SK-MEL-5 (cell line): ENCODE measurements at regions not wholly inside any gene's neighbourhood (a gene's known extent, or its start where the extent isn't known, plus 50 kb on each side); places are given as distances from the start of the nearest gene placed in this dataset.

Experiments
- DNase-seq: peaks from one replicate; pipeline ENCODE4 v3.0.0-alpha.2; 2016; ENCODE audit warnings: low read depth, low spot score
- in situ Hi-C: cut with HindIII; loops from 2 replicates; pipeline ENCODE4 v1.10.0; 2016; ENCODE audit warnings: low sequenced_read_pairs, high pct_unique_total_duplicates, low pct_unique_long_range_greater_than_20kb

DNA sequence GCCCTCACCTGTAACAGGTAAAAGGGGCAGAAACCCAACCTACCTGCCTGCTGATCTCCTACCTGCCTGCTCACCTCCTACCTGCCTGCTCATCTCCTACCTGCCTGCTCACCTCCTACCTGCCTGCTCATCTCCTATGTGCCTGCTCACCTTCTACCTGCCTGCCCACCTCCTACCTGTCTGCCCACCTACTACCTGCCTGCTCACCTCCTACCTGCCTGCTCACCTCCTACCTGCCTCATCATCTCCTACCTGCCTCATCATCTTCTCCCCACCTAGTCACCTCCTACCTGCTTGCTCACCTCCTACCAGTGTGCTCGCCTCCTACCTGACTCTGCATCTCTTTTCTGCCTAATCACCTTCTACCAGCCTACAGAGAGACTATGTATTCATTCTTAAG lies 452.9 kb downstream of the MATN1 start:
- in situ Hi-C loops, result no loop called here
- DNase-seq, result no peak

DNA sequence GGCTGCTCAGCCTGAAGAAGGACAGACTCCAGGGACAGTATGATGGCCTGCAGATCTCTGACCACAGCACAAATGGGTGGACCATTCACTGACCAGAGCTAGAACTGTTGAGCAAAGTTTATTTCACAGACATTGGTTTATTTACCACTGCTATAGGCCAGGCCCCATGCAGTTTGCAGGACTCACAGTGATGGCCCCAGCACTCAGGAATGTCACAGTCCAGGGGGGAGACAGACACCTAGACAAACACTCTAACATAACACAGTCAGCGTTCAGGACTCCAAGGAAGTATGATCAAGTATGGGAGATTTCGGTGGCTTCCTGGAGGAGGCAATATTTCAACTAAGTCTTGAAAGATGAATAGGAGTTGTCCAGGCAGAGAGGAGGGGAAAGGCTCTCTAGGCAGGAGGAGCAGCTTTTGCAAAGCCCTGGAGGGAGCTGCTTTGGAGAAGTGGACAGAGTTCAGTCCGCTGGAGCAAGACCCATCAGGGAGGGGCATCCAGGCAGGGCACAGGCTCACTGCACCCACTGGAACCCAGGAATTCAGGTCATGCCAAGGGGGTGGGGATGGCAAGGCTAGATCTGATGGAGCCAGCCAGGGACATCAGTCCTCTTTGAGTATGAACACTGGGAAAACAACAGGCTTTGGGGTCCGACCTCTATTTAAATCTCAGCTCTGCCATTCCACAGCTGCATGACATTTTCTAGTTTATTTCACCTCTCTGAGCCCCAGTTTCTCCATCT lies 454.3 kb downstream of the MATN1 start:
- no peak for DNase-seq
- in situ Hi-C loops, result no loop called here

DNA sequence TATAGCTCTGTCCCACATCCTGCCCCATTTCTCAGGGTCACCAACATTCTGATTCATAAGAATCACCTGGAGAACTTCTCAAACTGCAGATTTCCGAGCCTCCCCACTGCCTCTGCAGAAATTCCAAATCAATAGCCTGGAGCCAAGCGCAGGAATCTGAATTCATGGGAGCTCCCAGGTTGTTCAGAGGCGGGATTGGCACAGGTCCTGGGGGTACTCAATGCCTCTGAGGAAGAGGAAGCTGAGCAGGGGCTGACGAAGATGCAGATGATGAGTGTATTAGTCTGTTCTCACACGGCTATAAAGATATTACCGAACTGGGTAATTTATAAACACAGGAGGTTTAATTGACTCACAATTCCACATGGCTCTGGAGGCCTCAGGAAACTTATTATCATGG lies 455.5 kb downstream of the MATN1 start:
- DNase-seq, result no peak
- in situ Hi-C loops, result no loop called here

GRCh38 chr1:30267046-30267445 lies 456.3 kb downstream of the MATN1 start:
- in situ Hi-C loops, result no loop called here
- no peak for DNase-seq

DNA sequence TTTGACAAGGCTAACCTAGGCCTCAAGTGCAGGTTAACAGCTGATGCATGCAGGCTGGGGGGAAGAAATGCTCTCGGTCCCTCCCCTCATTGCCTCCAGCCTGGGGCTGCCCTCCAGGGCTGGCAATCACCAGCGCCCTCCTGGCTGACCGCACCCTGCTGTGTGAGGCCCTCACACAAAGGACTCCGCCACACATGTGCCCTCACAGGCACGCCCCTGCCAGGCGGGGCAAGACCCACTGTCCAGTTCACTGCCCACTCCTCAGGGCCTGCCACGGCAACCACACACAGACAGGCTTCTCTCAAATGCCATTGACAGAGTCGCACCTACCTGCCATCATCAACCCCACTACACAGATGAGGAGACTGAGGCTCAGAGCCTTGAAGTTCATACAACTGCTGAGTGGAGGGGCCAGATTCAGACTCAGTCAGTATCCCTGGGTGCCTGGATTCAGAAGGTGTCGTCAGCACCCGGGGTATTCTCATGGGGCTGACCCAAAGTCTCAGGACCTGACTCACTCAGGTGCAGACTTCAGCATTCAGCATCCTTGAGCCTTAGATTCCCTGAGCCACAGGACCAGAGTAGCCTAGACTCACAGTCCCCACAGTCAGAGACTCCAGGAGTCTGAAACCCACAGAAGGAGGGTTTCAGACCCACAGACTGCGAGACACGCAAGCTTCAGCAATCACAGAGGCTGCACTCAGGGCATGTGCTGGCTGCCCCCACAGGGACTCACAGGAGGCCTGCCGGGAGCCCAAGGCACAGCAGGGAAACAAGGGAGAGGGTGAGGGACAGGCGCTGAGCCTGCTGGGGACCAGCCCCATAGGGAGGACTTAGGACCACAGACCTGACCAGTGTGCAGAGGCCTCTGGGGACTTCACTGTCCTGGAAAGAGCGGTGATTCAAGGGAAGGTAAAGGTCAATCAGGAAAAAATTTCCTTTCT lies 458.0 kb downstream of the MATN1 start:
- DNase-seq, result no peak
- in situ Hi-C loops, result no loop called here

GRCh38 chr1:30264672-30265025 lies 458.7 kb downstream of the MATN1 start:
- no peak for DNase-seq

DNA sequence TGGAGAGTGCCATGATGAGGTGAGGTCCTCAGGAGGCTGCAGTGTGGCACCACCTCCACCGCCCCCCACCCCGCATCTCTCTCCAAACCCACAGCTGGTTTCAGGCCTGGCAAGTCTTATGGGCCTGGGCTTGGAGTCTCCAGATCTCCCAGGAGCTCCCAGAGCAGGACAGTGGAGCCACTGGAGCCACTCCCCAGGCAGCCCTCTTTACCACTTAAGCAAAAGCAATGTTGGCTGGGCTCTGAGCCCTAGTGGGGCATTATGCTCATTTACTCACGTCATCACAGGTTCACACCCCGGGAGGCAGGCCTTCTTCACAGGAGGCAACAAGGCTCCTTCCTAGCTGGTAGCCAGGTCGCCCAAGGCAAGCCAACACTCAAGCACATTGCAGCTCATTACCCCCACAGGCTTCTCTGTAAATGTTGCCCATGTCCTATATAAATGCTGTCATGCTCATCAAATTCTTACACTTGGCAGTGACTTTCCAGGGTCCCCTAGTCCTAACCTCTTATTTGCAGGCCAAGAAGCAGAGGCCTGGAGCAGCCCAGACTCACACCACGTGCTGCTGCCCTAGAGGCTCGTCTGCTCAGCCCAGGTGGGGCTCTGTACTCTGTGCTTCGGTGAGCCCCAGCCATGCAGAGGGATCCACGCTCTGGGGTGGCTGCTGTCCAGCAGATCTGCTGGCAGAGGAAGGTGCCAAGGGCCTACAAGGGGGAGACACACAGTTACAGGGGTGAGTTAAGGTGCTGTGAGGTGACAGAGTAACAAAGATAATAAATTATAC lies 459.3 kb downstream of the MATN1 start:
- no peak for DNase-seq
- in situ Hi-C loops, result no loop called here

More at GRCh38 chr1:30264672-30265025, 458.7 kb downstream of the MATN1 start:
- in situ Hi-C loops, result no loop called here

GRCh38 chr1:30263405-30263804 lies 460.0 kb downstream of the MATN1 start:
- in situ Hi-C loops, result no loop called here
- DNase-seq, result no peak

DNA sequence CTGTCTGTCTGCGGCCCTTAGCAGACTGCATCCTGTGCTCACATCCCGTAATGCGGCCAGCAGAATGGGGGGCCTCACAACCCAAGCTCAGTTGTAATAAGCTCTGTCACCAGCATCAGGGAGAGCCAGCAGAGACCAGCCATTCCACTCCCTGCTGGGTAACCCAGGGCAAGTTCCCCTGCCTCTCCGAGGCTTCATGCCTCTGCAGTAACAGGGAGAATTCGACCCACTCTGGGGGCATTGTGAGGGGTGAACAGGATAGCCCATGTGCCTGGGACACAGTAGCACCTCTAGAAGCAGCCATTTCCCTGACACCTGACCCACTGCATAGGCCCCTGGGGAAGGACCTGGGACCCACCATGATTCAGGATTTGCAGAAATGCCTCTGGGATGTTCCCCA lies 461.2 kb downstream of the MATN1 start:
- in situ Hi-C loops, result no loop called here
- no peak for DNase-seq

DNA sequence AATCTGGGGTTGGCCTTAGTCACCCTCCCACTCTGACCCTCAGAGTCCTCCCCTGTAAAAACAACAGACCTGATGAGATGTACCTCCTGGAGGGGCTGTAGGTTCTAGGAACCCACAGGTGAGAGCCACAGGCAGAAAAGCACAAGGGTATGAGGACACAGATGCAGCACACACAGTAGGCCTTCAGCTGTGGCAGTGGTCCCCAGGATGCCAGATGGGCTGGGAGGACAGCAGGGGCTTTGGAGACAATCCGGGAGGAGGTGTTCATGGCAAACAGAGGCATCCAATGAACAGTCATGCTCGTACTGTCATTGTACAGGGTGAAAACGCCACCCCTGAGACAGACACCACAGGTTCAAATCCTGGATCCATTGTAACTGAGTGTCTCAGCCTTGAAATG lies 463.1 kb downstream of the MATN1 start:
- in situ Hi-C loops, result no loop called here
- DNase-seq, result no peak

- in situ Hi-C loops, result no loop called here
- DNase-seq, result no peak
These were observed 463.8 kb downstream of the MATN1 start for GRCh38 chr1:30259631-30260030.

DNA sequence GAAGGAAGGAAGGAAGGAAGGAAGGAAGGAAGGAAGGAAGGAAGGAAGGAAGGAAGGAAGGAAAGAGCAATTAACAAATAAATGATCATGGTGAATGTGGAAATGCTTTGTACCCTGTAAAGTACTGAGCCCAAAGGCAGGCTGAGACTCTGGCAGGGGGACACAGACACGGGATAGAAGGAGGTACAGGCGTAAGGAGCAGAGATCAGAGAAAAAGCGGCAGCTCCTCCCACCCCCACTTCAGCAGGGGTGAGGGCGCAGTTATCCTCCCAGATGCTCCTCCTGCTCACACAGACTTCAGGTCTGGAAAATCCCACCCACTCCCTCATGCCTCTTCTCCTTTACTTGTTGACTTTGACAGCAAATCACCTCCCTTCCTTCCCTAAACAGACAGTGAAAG lies 464.5 kb downstream of the MATN1 start:
- in situ Hi-C loops, result no loop called here
- no peak for DNase-seq

- in situ Hi-C loops, result no loop called here
These were observed 464.9 kb downstream of the MATN1 start for GRCh38 chr1:30258471-30258870.

GRCh38 chr1:30257742-30258380 lies 465.5 kb downstream of the MATN1 start:
- in situ Hi-C loops, result no loop called here
- no peak for DNase-seq

More at GRCh38 chr1:30258471-30258870, 464.9 kb downstream of the MATN1 start:
- no peak for DNase-seq

GRCh38 chr1:30257322-30257721 lies 466.1 kb downstream of the MATN1 start:
- in situ Hi-C loops, result no loop called here
- DNase-seq, result no peak

DNA sequence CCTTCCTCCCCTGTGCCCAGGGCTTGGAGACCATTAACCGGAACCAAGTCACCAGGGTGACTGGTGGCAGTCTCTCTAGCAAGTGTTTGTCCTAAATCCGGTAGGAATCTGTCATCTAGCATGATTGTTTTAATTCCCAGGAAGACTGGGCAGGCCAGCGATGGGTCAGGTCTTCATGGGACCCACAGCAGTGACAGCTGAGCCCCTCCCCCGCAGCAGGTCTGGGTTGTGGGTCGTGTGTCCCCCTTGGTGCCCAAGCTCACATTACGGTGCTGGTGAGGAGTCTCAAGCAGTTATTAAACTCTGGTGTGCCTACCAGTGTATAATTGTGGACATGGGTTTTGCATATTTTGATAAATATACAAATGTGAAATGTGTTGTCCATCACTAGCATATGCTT lies 466.5 kb downstream of the MATN1 start:
- no peak for DNase-seq
- in situ Hi-C loops, result no loop called here

GRCh38 chr1:30255111-30255724 lies 468.2 kb downstream of the MATN1 start:
- in situ Hi-C loops, result no loop called here
- no peak for DNase-seq
